Activated CD8-positive, alpha-beta T cell treated with anti-CD3 and anti-CD28 coated beads for 36 hours (primary cell): ENCODE measurements at regions not wholly inside any gene's neighbourhood (a gene's known extent, or its start where the extent isn't known, plus 50 kb on each side); places are given as distances from the start of the nearest gene placed in this dataset.

Experiments used
- ATAC-seq: fragments of 200-7000 bp; cut with Tn5 transposase; one replicate; pipeline ENCODE4 v1.10.0; 2021; ENCODE audit warnings: mild to moderate bottlenecking, moderate library complexity
- CTCF ChIA-PET: fragments of 350-600 bp; sonication (Branson Sonifier 250); formaldehyde crosslinking; loops from one replicate; lab custom pipeline; 2021; ENCODE audit warnings: antibody characterized with exemption; lab: Charles Lee
- POLR2A ChIA-PET: fragments of 350-600 bp; sonication (Branson Sonifier 250); formaldehyde crosslinking; loops from one replicate; lab custom pipeline; 2021; ENCODE audit warnings: antibody characterized with exemption; lab: Charles Lee
- DNase-seq: peaks from one replicate; pipeline ENCODE4 v3.0.0-alpha.2; 2020
- H3K27ac Mint-ChIP-seq: one replicate; pipeline ENCODE4 v1.8.0; 2021; ENCODE audit warnings: mild to moderate bottlenecking, mixed read lengths
- H3K27me3 Mint-ChIP-seq: one replicate; pipeline ENCODE4 v1.8.0; 2021; ENCODE audit warnings: mixed read lengths
- H3K36me3 Mint-ChIP-seq: one replicate; pipeline ENCODE4 v1.8.0; 2021; ENCODE audit warnings: low read depth, mixed read lengths
- H3K4me1 Mint-ChIP-seq: one replicate; pipeline ENCODE4 v1.8.0; 2021; ENCODE audit warnings: low read depth, mixed read lengths
- H3K4me3 Mint-ChIP-seq: one replicate; pipeline ENCODE4 v1.8.0; 2021; ENCODE audit warnings: mild to moderate bottlenecking, moderate library complexity, mixed read lengths
- H3K9me3 Mint-ChIP-seq: one replicate; pipeline ENCODE4 v1.8.0; 2021; ENCODE audit warnings: mixed read lengths
- CTCF ChIP-seq: fragments of 200-600 bp; IDR thresholded peaks from one replicate; pipeline ENCODE4 v1.8.0; 2022; ENCODE audit warnings: antibody characterized with exemption, mild to moderate bottlenecking
- intact Hi-C: fragments of 100-400 bp; cut with micrococcal nuclease; formaldehyde crosslinking; loops from one replicate; pipeline ENCODE4 v1.10.0; 2022

- ChIA-PET POLR2A (interaction anchor here (0.6 kb wide), 1 partner anchor 44 kb away, joined by 3 read pairs; no protein-coding TSS in a partner anchor), CTCF (no interaction called here)
- no peaks in the 10 kb centered on the region for H3K4me1 Mint-ChIP-seq
- H3K36me3 Mint-ChIP-seq, result no peaks in the 10 kb centered on the region
- no peak for TF ChIP-seq CTCF
- H3K27ac Mint-ChIP-seq, result no peak overlapping the region
- H3K4me3 Mint-ChIP-seq, result no peak overlapping the region
- H3K9me3 Mint-ChIP-seq, result no peaks in the 10 kb centered on the region
- intact Hi-C loops, result no loop called here
- no peak for ATAC-seq
- no peaks in the 10 kb centered on the region for H3K27me3 Mint-ChIP-seq
- no peak for DNase-seq
Measured at GRCh38 chr11:45053736-45054446, 92.5 kb upstream of the PRDM11 start.

- ChIA-PET CTCF (interaction anchor here (0.6 kb wide), 1 partner anchor 128 kb away, joined by 3 read pairs; no protein-coding TSS in a partner anchor), POLR2A (interaction anchor here (0.6 kb wide), 1 partner anchor 43 kb away, joined by 3 read pairs; no protein-coding TSS in a partner anchor)
- TF ChIP-seq CTCF, result no peak
- no peak for DNase-seq
- H3K4me1 Mint-ChIP-seq, result no peaks in the 10 kb centered on the region
- intact Hi-C loops, result no loop called here
- H3K36me3 Mint-ChIP-seq, result no peaks in the 10 kb centered on the region
- H3K27ac Mint-ChIP-seq, result no peak overlapping the region
- no peak for ATAC-seq
- H3K9me3 Mint-ChIP-seq, result no peaks in the 10 kb centered on the region
- no peaks in the 10 kb centered on the region for H3K27me3 Mint-ChIP-seq
- no peak overlapping the region for H3K4me3 Mint-ChIP-seq
Measured at GRCh38 chr11:45054956-45055355, 91.5 kb upstream of the PRDM11 start.

- Mint-ChIP-seq H3K4me1 (no peaks in the 10 kb centered on the region), H3K27me3 (no peaks in the 10 kb centered on the region), H3K4me3 (no peak overlapping the region), H3K36me3 (no peaks in the 10 kb centered on the region), H3K27ac (no peak overlapping the region), H3K9me3 (no peaks in the 10 kb centered on the region)
- ATAC-seq (no peak), DNase-seq (no peak)
- intact Hi-C loops, result no loop called here
- CTCF ChIA-PET, result interaction anchor here (0.9 to 1.6 kb wide), 3 partner anchors 10 to 120 kb away, joined by 3 read pairs; no protein-coding TSS in a partner anchor
- POLR2A ChIA-PET, result no interaction called here
- TF ChIP-seq CTCF, result no peak
Measured at GRCh38 chr11:45056529-45056928, 89.9 kb upstream of the PRDM11 start.

- no peak for TF ChIP-seq CTCF
- Mint-ChIP-seq H3K27me3 (no peaks in the 10 kb centered on the region), H3K9me3 (no peaks in the 10 kb centered on the region), H3K4me1 (no peaks in the 10 kb centered on the region), H3K4me3 (no peak overlapping the region), H3K36me3 (no peaks in the 10 kb centered on the region), H3K27ac (no peak overlapping the region)
- no peak for ATAC-seq
- CTCF ChIA-PET, result interaction anchor here (1.2 kb wide), 1 partner anchor 131 kb away, joined by 3 read pairs; no protein-coding TSS in a partner anchor
- intact Hi-C loops, result no loop called here
- POLR2A ChIA-PET, result no interaction called here
- DNase-seq, result no peak
Measured at GRCh38 chr11:45057938-45058646, 88.3 kb upstream of the PRDM11 start.

GRCh38 chr11:45058647-45058950 is 87.8 kb upstream of the PRDM11 start:
- ChIA-PET POLR2A (no interaction called here), CTCF (no interaction called here)
- no peak for DNase-seq
- no peaks in the 10 kb centered on the region for H3K4me1 Mint-ChIP-seq
- H3K27ac Mint-ChIP-seq, result no peak overlapping the region
- no peaks in the 10 kb centered on the region for H3K27me3 Mint-ChIP-seq
- H3K36me3 Mint-ChIP-seq, result no peaks in the 10 kb centered on the region
- no peak for ATAC-seq
- H3K4me3 Mint-ChIP-seq, result no peak overlapping the region
- H3K9me3 Mint-ChIP-seq, result peaks cover 2% of the 10 kb centered on the region
- TF ChIP-seq CTCF, result no peak
- intact Hi-C loops, result no loop called here
